ENCODE measurements at regions not wholly inside any gene's neighbourhood (a gene's known extent, or its start where the extent isn't known, plus 50 kb on each side); places are given as distances from the start of the nearest gene placed in this dataset.

DNA sequence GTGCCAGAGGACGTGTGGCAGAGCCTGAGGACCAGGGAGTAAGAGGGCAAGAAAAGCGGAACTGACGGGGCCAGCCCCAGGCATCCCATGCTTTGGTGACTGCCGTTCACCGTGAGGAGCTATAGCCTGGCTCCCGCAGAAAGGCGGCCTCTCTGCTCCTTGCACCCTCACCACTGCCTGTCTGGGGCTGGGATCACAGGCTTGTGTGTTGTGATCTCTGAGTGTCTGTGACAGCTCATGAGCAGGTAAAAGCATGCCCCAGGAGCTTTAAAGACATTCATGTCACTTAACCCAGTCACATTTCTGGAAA is 266.8 kb upstream of the RAB6C start:
- Histone ChIP-seq H3K27me3 (ENCODE audit: control insufficient read depth in 1 of 2, insufficient read depth in 2 of 2, low read length in 2 of 2) (peaks cover 0 to 21% of the 10 kb centered on the region in 2 experiments; a peak in 3 of 5 replicates), H3K9ac (ENCODE audit: insufficient read depth, low read depth, low read length) (no peak overlapping the region), H4K20me1 (ENCODE audit: insufficient read depth, low read length) (no peaks in the 10 kb centered on the region), H3K4me3 (replicated peaks in 1 of 3; ENCODE audit: insufficient read depth in 1 of 3, low read depth in 2 of 3, low read length in 3 of 3) (no peak overlapping the region), H3K27ac (ENCODE audit: extremely low read length, insufficient read depth, low read length) (no peak overlapping the region), H3K9me3 (ENCODE audit: low read length) (no peaks in the 10 kb centered on the region), H3K79me2 (ENCODE audit: insufficient read depth, low read length) (no peaks in the 10 kb centered on the region), H3K4me1 (ENCODE audit: insufficient read depth, low read length) (no peaks in the 10 kb centered on the region), H3K4me2 (ENCODE audit: low read depth, low read length) (no peak overlapping the region), H2AFZ (ENCODE audit: low read length) (no peak overlapping the region), H3K36me3 (replicated peaks in 1 of 2; ENCODE audit: control insufficient read depth in 1 of 2, insufficient read depth in 2 of 2, low read length in 2 of 2) (no peaks in the 10 kb centered on the region)
- DNase-seq (ENCODE audit: low spot score) (no peak), ATAC-seq (no peak), FAIRE-seq (no peak)
- ChIA-PET POLR2A (no interaction called here), CTCF (ENCODE audit: low intra/inter-chr PET ratio, low total read pairs) (no interaction called here)
- BruUV-seq (replicated peaks), result no TSS peak
- intact Hi-C loops (cut with micrococcal nuclease; ENCODE audit: unreplicated experiment) (no loop called here), in situ Hi-C loops (cut with HindIII; ENCODE audit: extremely low pct_ligation_motif_present, low pct_unique_long_range_greater_than_20kb) (no loop called here)
- WGBS (ENCODE audit: low lambda C conversion rate), result 38% methylated on average over 3 of the region's 7 CpGs
- TF ChIP-seq MTA1 (CRISPR knock-in tag; IDR thresholded peaks at IDR 0.05; ENCODE audit: borderline replicate concordance) (no peak), ZNF775 (CRISPR knock-in tag; IDR thresholded peaks at IDR 0.05; ENCODE audit: borderline replicate concordance) (no peak), TSC22D2 (CRISPR knock-in tag; IDR thresholded peaks at IDR 0.05; ENCODE audit: borderline replicate concordance) (no peak), TP53 (CRISPR knock-in tag; conservative IDR thresholded peaks at IDR 0.05) (no peak), ZNF230 (CRISPR knock-in tag; IDR thresholded peaks at IDR 0.05) (no peak), ZNF781 (CRISPR knock-in tag; IDR thresholded peaks at IDR 0.05; ENCODE audit: borderline replicate concordance, not compliant biosample characterization) (no peak), CCDC6 (CRISPR knock-in tag; IDR thresholded peaks at IDR 0.05) (no peak), ZNF143 (CRISPR knock-in tag; IDR thresholded peaks at IDR 0.05) (no peak), ZNF431 (CRISPR knock-in tag; IDR thresholded peaks at IDR 0.05; ENCODE audit: borderline replicate concordance, low read depth) (no peak), ZMYM2 (CRISPR knock-in tag; IDR thresholded peaks at IDR 0.05) (no peak), KAT7 (CRISPR knock-in tag; IDR thresholded peaks at IDR 0.05; ENCODE audit: borderline replicate concordance) (no peak), ZFP37 (CRISPR knock-in tag; IDR thresholded peaks at IDR 0.05; ENCODE audit: borderline replicate concordance) (no peak), CHCHD3 (CRISPR knock-in tag; IDR thresholded peaks at IDR 0.05) (no peak), YEATS2 (CRISPR knock-in tag; IDR thresholded peaks at IDR 0.05; ENCODE audit: borderline replicate concordance) (no peak)
- TF ChIP-seq, protein P1, sequence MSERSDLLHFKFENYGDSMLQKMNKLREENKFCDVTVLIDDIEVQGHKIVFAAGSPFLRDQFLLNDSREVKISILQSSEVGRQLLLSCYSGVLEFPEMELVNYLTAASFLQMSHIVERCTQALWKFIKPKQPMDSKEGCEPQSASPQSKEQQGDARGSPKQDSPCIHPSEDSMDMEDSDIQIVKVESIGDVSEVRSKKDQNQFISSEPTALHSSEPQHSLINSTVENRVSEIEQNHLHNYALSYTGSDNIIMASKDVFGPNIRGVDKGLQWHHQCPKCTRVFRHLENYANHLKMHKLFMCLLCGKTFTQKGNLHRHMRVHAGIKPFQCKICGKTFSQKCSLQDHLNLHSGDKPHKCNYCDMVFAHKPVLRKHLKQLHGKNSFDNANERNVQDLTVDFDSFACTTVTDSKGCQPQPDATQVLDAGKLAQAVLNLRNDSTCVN (CRISPR knock-in tag; IDR thresholded peaks at IDR 0.05; ENCODE audit: borderline replicate concordance), result no peak
- TF ChIP-seq, protein P2, sequence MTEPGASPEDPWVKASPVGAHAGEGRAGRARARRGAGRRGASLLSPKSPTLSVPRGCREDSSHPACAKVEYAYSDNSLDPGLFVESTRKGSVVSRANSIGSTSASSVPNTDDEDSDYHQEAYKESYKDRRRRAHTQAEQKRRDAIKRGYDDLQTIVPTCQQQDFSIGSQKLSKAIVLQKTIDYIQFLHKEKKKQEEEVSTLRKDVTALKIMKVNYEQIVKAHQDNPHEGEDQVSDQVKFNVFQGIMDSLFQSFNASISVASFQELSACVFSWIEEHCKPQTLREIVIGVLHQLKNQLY (CRISPR knock-in tag; IDR thresholded peaks at IDR 0.05), result no peak
- TF ChIP-seq, protein P3, sequence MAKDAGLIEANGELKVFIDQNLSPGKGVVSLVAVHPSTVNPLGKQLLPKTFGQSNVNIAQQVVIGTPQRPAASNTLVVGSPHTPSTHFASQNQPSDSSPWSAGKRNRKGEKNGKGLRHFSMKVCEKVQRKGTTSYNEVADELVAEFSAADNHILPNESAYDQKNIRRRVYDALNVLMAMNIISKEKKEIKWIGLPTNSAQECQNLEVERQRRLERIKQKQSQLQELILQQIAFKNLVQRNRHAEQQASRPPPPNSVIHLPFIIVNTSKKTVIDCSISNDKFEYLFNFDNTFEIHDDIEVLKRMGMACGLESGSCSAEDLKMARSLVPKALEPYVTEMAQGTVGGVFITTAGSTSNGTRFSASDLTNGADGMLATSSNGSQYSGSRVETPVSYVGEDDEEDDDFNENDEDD (CRISPR knock-in tag; IDR thresholded peaks at IDR 0.05; ENCODE audit: borderline replicate concordance), result no peak
